Neural progenitor cell (in vitro differentiated cells): ENCODE measurements at regions not wholly inside any gene's neighbourhood (a gene's known extent, or its start where the extent isn't known, plus 50 kb on each side); places are given as distances from the start of the nearest gene placed in this dataset.

ENCODE experiments used
- DNase-seq: peaks from one replicate; pipeline ENCODE4 v3.0.0-alpha.2; 2016; ENCODE audit warnings: low spot score
- H2AFZ ChIP-seq: fragments of 200-600 bp; sonication (generic); replicated peaks from 2 replicates; pipeline ENCODE4 v1.6.1; 2016; ENCODE audit warnings: antibody characterized with exemption
- H3F3A ChIP-seq: fragments of 200-600 bp; sonication (generic); 2 replicates; pipeline ENCODE4 v1.6.1; 2016; ENCODE audit warnings: antibody characterized with exemption, low read depth
- H3K27ac ChIP-seq: fragments of 200-600 bp; sonication (generic); 2 replicates; pipeline ENCODE4 v1.5.1; 2016; ENCODE audit warnings: mild to moderate bottlenecking
- H3K27me3 ChIP-seq: fragments of 200-600 bp; sonication (generic); 2 replicates; pipeline ENCODE4 v1.6.1; 2016; ENCODE audit warnings: mild to moderate bottlenecking, moderate library complexity
- H3K36me3 ChIP-seq: fragments of 200-600 bp; sonication (generic); 2 replicates; pipeline ENCODE4 v1.5.1; 2016
- H3K4me1 ChIP-seq: fragments of 200-600 bp; sonication (generic); 2 replicates; pipeline ENCODE4 v1.6.1; 2016; ENCODE audit warnings: mixed run types
- H3K4me2 ChIP-seq: fragments of 200-600 bp; sonication (generic); 2 replicates; pipeline ENCODE4 v1.6.1; 2016
- H3K4me3 ChIP-seq: fragments of 200-600 bp; sonication (generic); 2 replicates; pipeline ENCODE4 v1.5.1; 2016
- H3K79me2 ChIP-seq: fragments of 200-600 bp; sonication (generic); 2 replicates; pipeline ENCODE4 v1.6.1; 2016; ENCODE audit warnings: low read depth
- H3K9ac ChIP-seq: fragments of 200-600 bp; sonication (generic); 2 replicates; pipeline ENCODE4 v1.6.1; 2016
- H3K9me3 ChIP-seq: fragments of 200-600 bp; sonication (generic); 2 replicates; pipeline ENCODE4 v1.5.1; 2016; ENCODE audit warnings: low read depth
- H4K20me1 ChIP-seq: fragments of 200-600 bp; sonication (generic); 2 replicates; pipeline ENCODE4 v1.6.1; 2016; ENCODE audit warnings: low read depth
- H3K27ac Mint-ChIP-seq: 3 replicates; pipeline ENCODE4 v1.8.0; 2021; ENCODE audit warnings: mixed read lengths
- H3K27me3 Mint-ChIP-seq: 2 replicates; pipeline ENCODE4 v1.8.0; 2022; ENCODE audit warnings: low read depth, mild to moderate bottlenecking, inconsistent platforms, moderate library complexity, mixed read lengths; ENCODE audit not compliant: insufficient read depth
- H3K36me3 Mint-ChIP-seq: 3 replicates; pipeline ENCODE4 v1.8.0; 2021; ENCODE audit warnings: mixed read lengths
- H3K4me1 Mint-ChIP-seq: 3 replicates; pipeline ENCODE4 v1.8.0; 2021; ENCODE audit warnings: mixed read lengths
- H3K4me3 Mint-ChIP-seq: 3 replicates; pipeline ENCODE4 v1.8.0; 2021; ENCODE audit warnings: mild to moderate bottlenecking, moderate library complexity, mixed read lengths
- H3K9me3 Mint-ChIP-seq: 3 replicates; pipeline ENCODE4 v1.8.0; 2020; ENCODE audit warnings: mixed read lengths
- CTCF ChIP-seq: fragments of 200-600 bp; sonication (generic); IDR thresholded peaks from 2 replicates; pipeline ENCODE4 v1.5.1; 2017; ENCODE audit warnings: antibody characterized with exemption, mild to moderate bottlenecking
- EZH2 ChIP-seq: fragments of 200-600 bp; sonication (generic); IDR thresholded peaks from 2 replicates; pipeline ENCODE4 v1.6.1; 2017; ENCODE audit warnings: antibody characterized with exemption, mild to moderate bottlenecking, moderate library complexity
- EZH2phosphoT487 ChIP-seq: fragments of 200-600 bp; sonication (generic); IDR thresholded peaks from 2 replicates; pipeline ENCODE4 v1.6.1; 2017; ENCODE audit warnings: antibody characterized with exemption

- DNase-seq, result no peak
- peaks cover 3% of the 10 kb centered on the region for H3K27me3 Mint-ChIP-seq
- Histone ChIP-seq H4K20me1 (no peaks in the 10 kb centered on the region), H3K36me3 (no peaks in the 10 kb centered on the region), H3F3A (peaks cover 14% of the 10 kb centered on the region), H3K27me3 (no peaks in the 10 kb centered on the region), H3K4me2 (no peak overlapping the region), H3K79me2 (no peaks in the 10 kb centered on the region), H3K27ac (no peak overlapping the region), H3K4me3 (no peak overlapping the region), H3K9me3 (no peaks in the 10 kb centered on the region), H3K9ac (no peak overlapping the region), H2AFZ (no peak overlapping the region), H3K4me1 (peaks cover 30% of the 10 kb centered on the region)
- no peak overlapping the region for H3K4me3 Mint-ChIP-seq
- no peaks in the 10 kb centered on the region for H3K36me3 Mint-ChIP-seq
- H3K9me3 Mint-ChIP-seq, result peaks cover 12% of the 10 kb centered on the region
- H3K27ac Mint-ChIP-seq, result no peak overlapping the region
- H3K4me1 Mint-ChIP-seq, result peaks cover 18% of the 10 kb centered on the region
- TF ChIP-seq EZH2phosphoT487 (no peak), EZH2 (no peak), CTCF (no peak)
Measured at GRCh38 chr6:14848019-14848418, 397.9 kb upstream of the JARID2 start.

- peaks cover 18% of the 10 kb centered on the region for H3K4me1 Mint-ChIP-seq
- Histone ChIP-seq H3K27me3 (no peaks in the 10 kb centered on the region), H3K4me3 (no peak overlapping the region), H3K79me2 (no peaks in the 10 kb centered on the region), H3K27ac (peak overlapping the region; percentile 76), H3K4me2 (peak overlapping the region; percentile 42), H3K36me3 (no peaks in the 10 kb centered on the region), H3K9me3 (no peaks in the 10 kb centered on the region), H3K9ac (no peak overlapping the region), H4K20me1 (no peaks in the 10 kb centered on the region), H2AFZ (no peak overlapping the region), H3F3A (peaks cover 14% of the 10 kb centered on the region), H3K4me1 (peaks cover 30% of the 10 kb centered on the region)
- peaks cover 11% of the 10 kb centered on the region for H3K9me3 Mint-ChIP-seq
- H3K36me3 Mint-ChIP-seq, result no peaks in the 10 kb centered on the region
- no peak overlapping the region for H3K4me3 Mint-ChIP-seq
- peak overlapping the region; percentile 83 for H3K27ac Mint-ChIP-seq
- H3K27me3 Mint-ChIP-seq, result no peaks in the 10 kb centered on the region
- TF ChIP-seq EZH2, result no peak
- no peak for TF ChIP-seq CTCF
- TF ChIP-seq EZH2phosphoT487, result peak; percentile 31
- DNase-seq, result peak; percentile 80
Measured at GRCh38 chr6:14849185-14849584, 396.7 kb upstream of the JARID2 start.

GRCh38 chr6:14851281-14851680, 394.6 kb upstream of the JARID2 start:
- Histone ChIP-seq H3K27me3 (no peaks in the 10 kb centered on the region), H3K4me2 (no peak overlapping the region), H2AFZ (no peak overlapping the region), H4K20me1 (no peaks in the 10 kb centered on the region), H3K4me1 (peaks cover 27% of the 10 kb centered on the region), H3K9ac (no peak overlapping the region), H3K4me3 (no peak overlapping the region), H3K36me3 (no peaks in the 10 kb centered on the region), H3K9me3 (no peaks in the 10 kb centered on the region), H3F3A (peaks cover 14% of the 10 kb centered on the region), H3K79me2 (no peaks in the 10 kb centered on the region), H3K27ac (no peak overlapping the region)
- peaks cover 3% of the 10 kb centered on the region for H3K27me3 Mint-ChIP-seq
- peaks cover 18% of the 10 kb centered on the region for H3K4me1 Mint-ChIP-seq
- no peak overlapping the region for H3K4me3 Mint-ChIP-seq
- no peak for TF ChIP-seq EZH2
- TF ChIP-seq CTCF, result no peak
- TF ChIP-seq EZH2phosphoT487, result no peak
- peaks cover 4% of the 10 kb centered on the region for H3K9me3 Mint-ChIP-seq
- DNase-seq, result no peak
- no peaks in the 10 kb centered on the region for H3K36me3 Mint-ChIP-seq
- H3K27ac Mint-ChIP-seq, result no peak overlapping the region
